ENCODE measurements at regions not wholly inside any gene's neighbourhood (a gene's known extent, or its start where the extent isn't known, plus 50 kb on each side); places are given as distances from the start of the nearest gene placed in this dataset.

DNA sequence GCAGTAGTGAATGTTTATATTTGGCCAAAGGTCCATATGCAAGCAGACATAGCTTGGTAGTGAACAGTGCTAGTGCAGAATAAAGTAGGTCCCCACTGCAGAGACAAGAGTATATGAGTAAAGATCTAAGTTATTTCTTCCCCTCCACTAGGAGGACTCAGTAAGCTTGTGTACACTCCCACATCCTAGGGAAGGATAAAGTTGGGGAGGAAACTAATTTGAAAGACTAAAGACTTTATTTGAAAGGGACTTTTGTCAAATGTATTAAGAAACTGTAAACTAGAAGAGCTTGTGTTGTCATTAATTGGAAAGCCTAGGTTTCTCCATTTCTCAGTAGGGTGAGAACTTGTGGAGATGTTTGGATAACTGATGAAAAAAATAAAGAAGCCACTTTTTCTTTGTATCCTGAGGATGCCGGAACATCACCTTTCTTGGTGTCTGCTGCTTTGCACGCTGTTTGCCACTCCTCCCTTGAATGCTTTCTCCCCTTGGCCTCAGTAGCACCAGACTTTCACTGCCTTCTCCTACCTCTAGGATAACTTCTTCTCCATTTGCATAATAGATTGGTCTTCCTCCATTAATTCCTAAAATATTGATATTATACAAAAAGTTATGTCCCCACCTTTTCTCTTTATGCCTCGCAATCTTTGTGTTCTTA lies 329.0 kb downstream of the PARP8 start:
- H3K4me3 ChIP-seq (ENCODE audit: low read depth, low read length), result no peak overlapping the region
- in situ Hi-C loops (cut with HindIII; ENCODE audit: low sequenced_read_pairs), result no loop called here
- TF ChIP-seq, protein P1, sequence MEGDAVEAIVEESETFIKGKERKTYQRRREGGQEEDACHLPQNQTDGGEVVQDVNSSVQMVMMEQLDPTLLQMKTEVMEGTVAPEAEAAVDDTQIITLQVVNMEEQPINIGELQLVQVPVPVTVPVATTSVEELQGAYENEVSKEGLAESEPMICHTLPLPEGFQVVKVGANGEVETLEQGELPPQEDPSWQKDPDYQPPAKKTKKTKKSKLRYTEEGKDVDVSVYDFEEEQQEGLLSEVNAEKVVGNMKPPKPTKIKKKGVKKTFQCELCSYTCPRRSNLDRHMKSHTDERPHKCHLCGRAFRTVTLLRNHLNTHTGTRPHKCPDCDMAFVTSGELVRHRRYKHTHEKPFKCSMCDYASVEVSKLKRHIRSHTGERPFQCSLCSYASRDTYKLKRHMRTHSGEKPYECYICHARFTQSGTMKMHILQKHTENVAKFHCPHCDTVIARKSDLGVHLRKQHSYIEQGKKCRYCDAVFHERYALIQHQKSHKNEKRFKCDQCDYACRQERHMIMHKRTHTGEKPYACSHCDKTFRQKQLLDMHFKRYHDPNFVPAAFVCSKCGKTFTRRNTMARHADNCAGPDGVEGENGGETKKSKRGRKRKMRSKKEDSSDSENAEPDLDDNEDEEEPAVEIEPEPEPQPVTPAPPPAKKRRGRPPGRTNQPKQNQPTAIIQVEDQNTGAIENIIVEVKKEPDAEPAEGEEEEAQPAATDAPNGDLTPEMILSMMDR (IDR thresholded peaks at IDR 0.05; ENCODE audit: low read depth, low read length), result no peak
- no peak for DNase-seq (ENCODE audit: low read depth, low spot score)

DNA sequence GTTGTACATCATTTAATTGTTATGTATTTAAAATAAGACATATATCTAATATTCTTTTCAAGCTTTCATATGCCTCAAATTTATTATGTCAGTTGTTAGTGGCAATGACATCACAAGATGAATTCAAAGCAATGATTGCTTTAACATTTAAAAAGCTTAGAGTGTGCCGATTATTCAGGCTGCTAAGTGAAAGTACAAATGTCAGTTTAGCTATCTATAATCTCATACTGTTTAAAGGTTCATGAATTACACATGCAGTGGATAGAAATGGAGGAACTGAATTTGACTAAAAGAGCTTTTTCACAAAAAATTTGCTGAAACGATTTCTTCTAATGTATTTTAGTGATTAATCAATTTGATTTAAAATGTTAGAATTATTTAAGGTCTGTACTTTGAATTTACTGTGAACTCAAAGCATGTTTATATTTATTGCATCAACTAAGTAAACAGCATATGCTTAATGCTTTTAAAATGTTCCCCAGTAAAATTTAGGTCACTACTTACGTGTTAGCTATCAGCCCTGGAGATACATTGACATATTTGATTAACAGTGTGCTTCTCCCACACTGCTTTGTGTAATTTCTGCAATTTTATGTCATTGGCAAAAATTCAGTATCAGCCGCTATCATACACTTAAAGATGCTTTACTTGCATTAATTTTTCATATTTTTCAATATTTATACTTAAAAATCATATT lies 334.9 kb downstream of the PARP8 start:
- TF ChIP-seq, protein P1 (IDR thresholded peaks at IDR 0.05; ENCODE audit: low read depth, low read length), result no peak
- in situ Hi-C loops (cut with HindIII; ENCODE audit: low sequenced_read_pairs), result no loop called here

DNA sequence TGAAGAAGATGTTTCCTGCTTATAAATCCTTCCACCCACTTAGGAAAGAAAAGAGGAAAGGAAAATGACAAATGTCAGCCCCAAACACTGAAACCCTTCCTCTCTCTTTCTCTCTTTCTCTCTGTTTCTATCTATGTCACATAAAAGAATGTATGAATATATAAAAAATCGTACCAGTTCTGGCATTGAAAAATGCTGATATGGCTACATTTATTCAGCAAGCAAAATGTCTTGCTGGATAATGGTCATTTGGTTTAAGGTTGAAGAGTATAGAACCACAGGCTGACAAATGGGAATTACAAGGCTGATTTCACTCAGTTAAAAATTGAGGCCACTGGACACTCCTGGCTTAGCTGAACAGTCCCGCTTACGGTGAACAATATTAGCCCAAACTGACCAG lies 335.9 kb downstream of the PARP8 start:
- in situ Hi-C loops (cut with HindIII; ENCODE audit: low sequenced_read_pairs), result no loop called here
- TF ChIP-seq, protein P1 (IDR thresholded peaks at IDR 0.05; ENCODE audit: low read depth, low read length), result no peak
- DNase-seq (ENCODE audit: low read depth, low spot score), result no peak
- no peak overlapping the region for H3K4me3 ChIP-seq (ENCODE audit: low read depth, low read length)

More for the DNA sequence above, 334.9 kb downstream of the PARP8 start:
- no peak overlapping the region for H3K4me3 ChIP-seq (ENCODE audit: low read depth, low read length)
- DNase-seq (ENCODE audit: low read depth, low spot score), result no peak

DNA sequence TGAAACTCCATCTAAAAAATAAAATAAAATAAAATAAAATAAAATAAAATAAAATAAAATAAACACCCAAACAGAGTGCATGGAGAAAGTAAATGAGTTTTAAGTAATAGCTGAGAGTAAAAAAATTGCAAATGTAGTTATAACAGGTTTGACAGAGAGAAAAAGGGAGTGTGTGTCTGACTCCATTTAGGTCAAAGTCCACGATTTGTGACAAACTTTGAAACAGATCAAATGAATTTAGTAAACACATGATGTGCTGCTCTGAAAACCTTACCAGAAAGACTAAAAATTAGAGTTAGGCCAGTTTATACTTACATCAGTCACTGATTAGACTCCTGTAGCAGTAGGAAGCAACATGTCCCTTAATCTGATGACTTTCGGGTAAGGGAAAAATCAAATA lies 346.6 kb downstream of the PARP8 start:
- no peak overlapping the region for H3K4me3 ChIP-seq (ENCODE audit: low read depth, low read length)
- no peak for DNase-seq (ENCODE audit: low read depth, low spot score)
- in situ Hi-C loops (cut with HindIII; ENCODE audit: low sequenced_read_pairs), result no loop called here
- TF ChIP-seq, protein P1 (IDR thresholded peaks at IDR 0.05; ENCODE audit: low read depth, low read length), result no peak

DNA sequence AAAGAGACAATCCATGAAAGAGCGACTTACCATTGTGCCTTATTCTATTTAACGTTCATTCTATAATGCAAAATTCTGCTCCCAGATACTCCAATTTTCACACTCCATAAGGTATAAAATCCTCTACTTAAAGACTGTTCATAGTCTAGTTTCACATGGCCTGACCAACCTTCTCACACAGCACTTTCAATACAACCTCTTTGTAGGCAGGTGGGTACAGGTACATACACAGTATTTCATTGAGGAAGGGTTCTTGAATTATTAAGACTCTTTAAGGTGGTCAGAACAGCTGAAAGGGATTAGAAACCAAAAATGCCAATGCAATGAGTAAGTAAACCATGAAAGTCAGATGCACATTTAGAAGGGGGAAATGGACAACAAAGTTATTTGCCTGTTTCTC lies 352.0 kb downstream of the PARP8 start:
- TF ChIP-seq, protein P1 (IDR thresholded peaks at IDR 0.05; ENCODE audit: low read depth, low read length), result no peak

DNA sequence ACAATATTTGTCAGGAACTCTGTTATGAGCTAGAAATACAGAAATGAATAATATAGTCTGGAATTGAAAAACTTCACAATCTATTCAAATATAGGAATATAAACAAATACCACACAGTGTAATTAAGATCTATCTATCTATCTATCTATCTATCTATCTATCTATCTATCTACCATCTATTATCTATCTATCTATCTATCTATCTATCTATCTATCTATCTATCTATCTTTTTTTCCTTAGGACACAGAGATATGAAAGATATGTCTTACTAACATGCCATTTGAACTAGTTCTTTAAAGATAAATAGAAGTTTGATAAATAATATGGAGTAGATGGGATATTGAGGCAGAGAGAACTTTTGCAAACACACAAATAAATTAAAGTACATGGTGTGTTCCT lies 357.8 kb downstream of the PARP8 start:
- TF ChIP-seq, protein P1 (IDR thresholded peaks at IDR 0.05; ENCODE audit: low read depth, low read length), result no peak
- in situ Hi-C loops (cut with HindIII; ENCODE audit: low sequenced_read_pairs), result no loop called here
- H3K4me3 ChIP-seq (ENCODE audit: low read depth, low read length), result no peak overlapping the region
- no peak for DNase-seq (ENCODE audit: low read depth, low spot score)

More for the DNA sequence above, 352.0 kb downstream of the PARP8 start:
- in situ Hi-C loops (cut with HindIII; ENCODE audit: low sequenced_read_pairs), result no loop called here
- H3K4me3 ChIP-seq (ENCODE audit: low read depth, low read length), result no peak overlapping the region
- no peak for DNase-seq (ENCODE audit: low read depth, low spot score)

All from astrocyte of the spinal cord (primary cell).